ENCODE measurements at regions not wholly inside any gene's neighbourhood (a gene's known extent, or its start where the extent isn't known, plus 50 kb on each side); places are given as distances from the start of the nearest gene placed in this dataset.

DNA sequence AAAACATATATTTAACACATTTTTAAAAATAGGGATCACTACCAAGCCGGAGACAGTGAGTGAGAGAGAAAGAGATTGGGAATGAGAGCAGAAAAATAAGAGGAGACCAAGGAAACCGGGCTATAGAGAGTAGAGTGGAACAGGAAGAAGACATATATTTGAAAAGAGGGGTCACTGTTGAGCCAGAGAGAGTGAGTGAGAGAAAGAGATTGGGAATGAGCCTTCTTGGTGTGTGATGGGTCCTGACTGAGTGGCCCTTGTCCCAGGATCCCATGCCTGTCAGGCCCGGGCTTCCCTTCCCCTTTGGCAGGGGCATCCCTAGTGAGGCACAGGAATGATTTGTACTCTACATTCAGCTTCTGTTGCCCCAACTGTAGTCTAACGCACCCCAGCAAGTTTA, 646.6 kb downstream of the NTRK3 start:
- Histone ChIP-seq H3K27ac (ENCODE audit: low read depth) (no peak overlapping the region), H3K4me1 (ENCODE audit: insufficient read depth) (no peaks in the 10 kb centered on the region), H3K36me3 (ENCODE audit: insufficient read depth) (no peaks in the 10 kb centered on the region), H3K4me3 (ENCODE audit: low read depth, low read length) (no peak overlapping the region)
- WGBS = 75% methylated on average over 4 of the region's 4 CpGs
- DNase-seq (ENCODE audit: extremely low spot score) = no peak

DNA sequence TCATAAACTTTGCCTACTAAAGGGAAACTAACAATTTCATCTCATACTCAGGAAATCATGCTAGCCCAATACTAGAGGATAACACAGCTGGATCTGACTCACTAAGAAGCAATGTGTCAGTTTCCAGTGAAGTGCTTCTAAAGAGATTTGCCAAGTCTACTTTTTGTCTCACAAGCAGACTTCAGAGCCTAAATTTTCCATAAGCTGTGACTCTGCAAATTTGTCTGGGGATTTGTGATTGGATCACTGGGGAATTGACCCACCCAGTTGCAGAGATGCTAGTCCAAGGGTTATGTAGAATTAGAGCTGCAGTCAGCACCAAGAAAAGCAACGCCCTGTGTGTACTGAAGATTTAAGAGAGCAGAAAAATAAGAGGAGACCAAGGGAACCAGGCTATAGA, 647.1 kb downstream of the NTRK3 start:
- Histone ChIP-seq H3K27ac (ENCODE audit: low read depth) (no peak overlapping the region), H3K4me1 (ENCODE audit: insufficient read depth) (no peaks in the 10 kb centered on the region), H3K36me3 (ENCODE audit: insufficient read depth) (no peaks in the 10 kb centered on the region), H3K4me3 (ENCODE audit: low read depth, low read length) (no peak overlapping the region)
- DNase-seq (ENCODE audit: extremely low spot score) = no peak
- WGBS = 48% methylated on average over 1 of the region's 1 CpG

DNA sequence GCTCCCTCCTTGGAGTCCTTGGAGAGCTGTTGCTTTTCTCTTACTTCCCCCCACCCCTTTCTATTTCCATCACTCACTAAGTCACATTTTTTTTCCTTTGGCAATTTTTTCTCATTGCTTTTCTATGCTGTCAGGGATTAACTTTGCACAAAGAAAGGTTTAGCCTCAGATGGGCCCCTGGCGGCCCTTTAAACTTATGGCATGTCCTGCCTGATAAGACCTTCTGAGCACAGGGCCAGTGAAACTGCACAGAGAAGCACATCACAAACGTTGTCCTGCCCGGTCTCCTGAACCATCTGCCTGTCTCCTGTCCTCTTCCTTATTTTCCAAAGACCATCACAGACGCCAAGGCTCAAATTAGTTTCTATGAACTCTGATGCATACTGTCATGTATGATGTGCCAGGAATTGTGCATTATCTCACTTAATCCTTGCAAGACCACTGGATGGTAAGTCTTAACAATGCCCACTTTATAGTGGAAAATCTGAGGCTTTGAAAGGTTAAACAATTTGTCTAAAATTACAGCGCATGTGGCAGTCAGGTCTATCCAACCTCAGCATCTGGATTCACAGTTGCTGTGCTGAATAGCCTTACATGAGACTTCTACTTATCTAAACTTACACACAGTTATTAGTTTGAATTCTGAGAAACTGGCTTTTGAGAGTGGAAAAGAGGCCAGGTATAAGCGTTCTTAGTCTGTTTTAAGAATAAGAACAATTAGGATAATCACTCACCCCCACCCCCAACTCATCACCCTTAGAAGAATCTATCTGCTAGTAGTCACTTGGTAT, 648.1 kb downstream of the NTRK3 start:
- WGBS = 65% methylated on average over 6 of the region's 6 CpGs
- Histone ChIP-seq H3K4me1 (ENCODE audit: insufficient read depth) (no peaks in the 10 kb centered on the region), H3K27ac (ENCODE audit: low read depth) (no peak overlapping the region), H3K36me3 (ENCODE audit: insufficient read depth) (no peaks in the 10 kb centered on the region), H3K4me3 (ENCODE audit: low read depth, low read length) (no peak overlapping the region)
- DNase-seq (ENCODE audit: extremely low spot score) = no peak

DNA sequence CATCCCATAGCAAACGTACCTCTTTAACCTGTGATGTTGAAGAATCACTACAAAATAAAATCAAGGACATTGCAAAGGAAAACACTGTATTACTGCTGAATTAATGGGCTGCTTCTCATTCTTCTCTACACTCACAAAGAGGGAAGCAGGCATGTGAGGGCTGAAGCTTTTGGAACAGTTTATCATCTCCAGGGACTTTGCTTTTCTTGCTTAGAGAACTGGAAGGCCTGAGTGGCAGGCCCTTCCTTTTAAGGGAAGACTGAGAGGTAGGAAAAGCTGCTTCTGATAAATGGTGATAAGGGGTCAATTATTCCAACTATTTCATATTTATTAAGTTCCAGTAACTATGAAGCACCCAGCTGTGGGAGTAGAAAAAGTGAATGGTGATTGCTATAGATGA, 649.6 kb downstream of the NTRK3 start:
- H3K4me1 ChIP-seq (ENCODE audit: insufficient read depth) = no peaks in the 10 kb centered on the region
- H3K27ac ChIP-seq (ENCODE audit: low read depth) = no peak overlapping the region
- DNase-seq (ENCODE audit: extremely low spot score) = no peak
- no peaks in the 10 kb centered on the region for H3K36me3 ChIP-seq (ENCODE audit: insufficient read depth)
- 42% methylated on average over 1 of the region's 1 CpG for WGBS
- no peak overlapping the region for H3K4me3 ChIP-seq (ENCODE audit: low read depth, low read length)

DNA sequence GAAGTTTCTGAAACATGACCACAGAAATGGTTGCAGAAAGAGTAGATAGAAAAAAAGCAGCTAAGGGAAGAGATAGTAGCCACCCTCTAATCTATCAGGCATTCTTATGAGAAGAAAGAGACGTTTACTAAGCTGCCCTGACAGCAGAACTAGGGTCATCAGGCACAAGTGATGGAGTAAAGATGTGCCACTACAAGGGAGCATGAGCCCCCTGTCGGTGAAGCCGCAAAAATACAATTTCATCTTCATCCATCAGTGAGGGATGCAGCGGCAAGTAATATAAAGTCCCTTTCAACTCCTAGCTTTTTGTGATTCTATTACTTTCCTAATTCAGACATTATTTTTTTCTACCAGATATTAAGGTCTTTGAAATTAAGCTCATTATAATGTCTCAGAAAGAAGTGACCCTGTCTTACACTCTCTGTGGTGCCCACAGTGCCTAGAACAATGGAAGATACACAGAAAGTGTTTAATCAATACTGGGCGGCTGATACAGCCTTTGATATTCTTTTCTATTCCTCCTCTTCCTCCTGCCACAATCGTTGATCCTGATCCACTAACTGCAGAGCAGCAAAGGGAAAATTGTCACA, 651.6 kb downstream of the NTRK3 start:
- Histone ChIP-seq H3K4me1 (ENCODE audit: insufficient read depth) (no peaks in the 10 kb centered on the region), H3K36me3 (ENCODE audit: insufficient read depth) (no peaks in the 10 kb centered on the region), H3K4me3 (ENCODE audit: low read depth, low read length) (no peak overlapping the region), H3K27ac (ENCODE audit: low read depth) (no peak overlapping the region)
- 38% methylated on average over 6 of the region's 6 CpGs for WGBS
- DNase-seq (ENCODE audit: extremely low spot score) = no peak

DNA sequence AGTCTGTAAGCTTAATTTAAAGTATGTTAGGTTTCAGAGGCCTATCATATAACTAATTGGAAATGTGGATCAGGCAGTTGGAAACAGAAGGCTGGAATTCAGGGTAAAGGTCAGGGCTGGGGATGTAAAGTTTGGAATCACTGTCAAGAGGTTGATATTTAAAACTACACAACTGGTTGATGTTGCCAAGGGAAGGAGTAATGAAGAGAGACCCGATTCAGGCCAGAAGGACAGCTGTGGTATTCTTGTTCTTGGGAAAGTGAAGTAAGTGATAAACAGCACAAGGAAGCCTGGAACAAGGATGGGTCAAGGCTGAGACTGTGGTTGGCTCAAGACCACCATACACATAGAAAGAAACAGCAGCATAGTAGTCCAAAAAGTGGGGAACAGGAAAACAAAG, 654.2 kb downstream of the NTRK3 start:
- no peak for DNase-seq (ENCODE audit: extremely low spot score)
- no peak overlapping the region for H3K27ac ChIP-seq (ENCODE audit: low read depth)
- WGBS = 34% methylated on average over 1 of the region's 1 CpG
- H3K4me1 ChIP-seq (ENCODE audit: insufficient read depth) = no peaks in the 10 kb centered on the region
- H3K4me3 ChIP-seq (ENCODE audit: low read depth, low read length) = no peak overlapping the region
- no peaks in the 10 kb centered on the region for H3K36me3 ChIP-seq (ENCODE audit: insufficient read depth)

DNA sequence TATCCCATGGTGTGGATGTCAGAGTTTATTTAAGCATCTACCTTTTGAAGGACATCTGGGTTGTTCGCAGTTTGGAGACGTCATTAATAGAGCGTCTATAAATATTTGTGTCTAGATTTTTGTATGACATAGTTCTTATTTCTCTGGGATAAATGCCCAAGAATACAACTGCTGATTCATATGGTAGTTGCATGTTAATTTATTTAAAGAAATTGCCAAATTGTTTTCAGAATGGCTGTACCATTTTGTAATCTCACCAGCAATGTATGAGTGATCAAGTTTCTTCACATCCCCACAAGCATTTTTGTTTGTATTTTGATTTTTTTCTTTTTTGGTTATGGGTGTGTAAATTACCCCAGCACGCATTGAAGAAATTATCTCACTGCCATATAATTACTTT, 656.9 kb downstream of the NTRK3 start:
- no peak for DNase-seq (ENCODE audit: extremely low spot score)
- WGBS = 73% methylated on average over 4 of the region's 4 CpGs
- Histone ChIP-seq H3K27ac (ENCODE audit: low read depth) (no peak overlapping the region), H3K36me3 (ENCODE audit: insufficient read depth) (no peaks in the 10 kb centered on the region), H3K4me1 (ENCODE audit: insufficient read depth) (no peaks in the 10 kb centered on the region), H3K4me3 (ENCODE audit: low read depth, low read length) (no peak overlapping the region)

DNA sequence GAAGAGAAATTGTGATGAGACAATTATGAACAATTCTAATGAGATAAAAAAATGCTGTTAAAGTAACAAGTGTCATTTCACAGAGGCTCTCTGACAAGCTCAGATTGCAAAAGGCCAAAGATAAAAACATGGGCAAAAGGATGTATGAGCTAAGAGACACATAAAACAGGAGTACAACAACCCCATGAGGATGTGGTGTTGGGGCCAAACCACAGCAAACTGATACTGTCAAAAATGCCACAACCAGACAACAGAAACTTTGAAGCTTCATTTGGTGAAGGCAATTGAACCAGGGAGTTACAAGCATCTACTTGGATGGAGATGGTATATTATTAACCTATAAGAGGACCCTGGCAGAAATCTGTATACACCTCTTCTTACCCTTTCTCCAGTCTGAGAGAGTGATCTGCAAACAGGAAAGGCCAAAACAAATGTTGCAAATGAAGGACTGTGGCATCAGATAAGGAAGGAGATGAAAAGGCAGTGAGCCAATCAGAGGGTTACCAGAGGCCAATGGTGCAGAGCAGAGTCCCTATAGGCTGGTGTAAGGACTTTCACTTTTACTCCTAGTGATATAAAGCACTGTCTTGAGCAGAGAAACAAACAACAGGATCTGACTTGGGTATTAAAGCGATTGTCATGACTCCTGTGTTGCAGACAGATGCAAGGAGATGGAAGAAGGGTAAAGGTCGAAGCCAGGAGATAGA, 659.0 kb downstream of the NTRK3 start:
- no peak overlapping the region for H3K27ac ChIP-seq (ENCODE audit: low read depth)
- no peaks in the 10 kb centered on the region for H3K4me1 ChIP-seq (ENCODE audit: insufficient read depth)
- H3K36me3 ChIP-seq (ENCODE audit: insufficient read depth) = no peaks in the 10 kb centered on the region
- WGBS = 76% methylated on average over 2 of the region's 2 CpGs
- no peak overlapping the region for H3K4me3 ChIP-seq (ENCODE audit: low read depth, low read length)
- no peak for DNase-seq (ENCODE audit: extremely low spot score)

DNA sequence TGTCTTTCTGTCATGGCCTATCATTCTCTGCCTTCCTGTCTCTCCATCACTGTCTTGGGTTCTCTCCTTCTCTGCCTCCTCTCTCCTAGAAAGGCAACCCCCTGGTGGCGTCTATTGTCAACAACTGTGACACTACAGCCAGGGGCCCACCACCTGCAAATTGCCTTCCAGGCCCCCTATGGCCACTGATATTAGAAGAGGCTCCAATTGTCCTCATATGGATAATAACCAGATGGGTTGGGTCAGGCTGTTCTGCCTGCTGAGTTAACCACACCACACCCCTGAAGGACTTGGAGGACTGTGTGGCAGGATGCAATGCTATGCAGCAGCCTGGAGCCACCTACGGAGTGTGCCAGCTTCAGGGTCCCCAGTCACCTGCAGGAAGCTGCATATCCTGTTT, 665.0 kb downstream of the NTRK3 start:
- Histone ChIP-seq H3K36me3 (ENCODE audit: insufficient read depth) (no peaks in the 10 kb centered on the region), H3K4me3 (ENCODE audit: low read depth, low read length) (no peak overlapping the region), H3K27ac (ENCODE audit: low read depth) (no peak overlapping the region), H3K4me1 (ENCODE audit: insufficient read depth) (no peaks in the 10 kb centered on the region)
- 83% methylated on average over 2 of the region's 2 CpGs for WGBS
- no peak for DNase-seq (ENCODE audit: extremely low spot score)

DNA sequence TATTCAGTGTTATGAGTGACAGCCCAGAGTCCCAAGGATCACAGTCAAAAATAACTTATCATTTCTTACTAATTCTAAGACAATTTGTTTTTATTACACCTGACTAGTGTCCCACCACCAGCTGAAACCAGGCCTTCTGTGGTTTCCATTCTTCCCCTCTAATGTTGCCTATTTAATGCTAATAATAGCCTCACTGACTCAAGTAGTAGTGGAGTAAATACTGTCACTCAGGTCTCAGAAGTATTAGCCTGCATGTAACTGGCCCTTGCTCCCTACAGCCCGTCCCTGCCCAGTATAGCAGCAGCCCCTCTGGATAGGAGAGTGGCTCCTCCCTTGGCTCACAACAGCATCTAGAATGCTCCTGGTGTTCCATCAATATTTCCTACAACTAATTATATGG, 665.5 kb downstream of the NTRK3 start:
- WGBS = 78% methylated on average over 1 of the region's 1 CpG
- no peak for DNase-seq (ENCODE audit: extremely low spot score)
- no peaks in the 10 kb centered on the region for H3K4me1 ChIP-seq (ENCODE audit: insufficient read depth)
- no peak overlapping the region for H3K4me3 ChIP-seq (ENCODE audit: low read depth, low read length)
- no peak overlapping the region for H3K27ac ChIP-seq (ENCODE audit: low read depth)
- H3K36me3 ChIP-seq (ENCODE audit: insufficient read depth) = no peaks in the 10 kb centered on the region

DNA sequence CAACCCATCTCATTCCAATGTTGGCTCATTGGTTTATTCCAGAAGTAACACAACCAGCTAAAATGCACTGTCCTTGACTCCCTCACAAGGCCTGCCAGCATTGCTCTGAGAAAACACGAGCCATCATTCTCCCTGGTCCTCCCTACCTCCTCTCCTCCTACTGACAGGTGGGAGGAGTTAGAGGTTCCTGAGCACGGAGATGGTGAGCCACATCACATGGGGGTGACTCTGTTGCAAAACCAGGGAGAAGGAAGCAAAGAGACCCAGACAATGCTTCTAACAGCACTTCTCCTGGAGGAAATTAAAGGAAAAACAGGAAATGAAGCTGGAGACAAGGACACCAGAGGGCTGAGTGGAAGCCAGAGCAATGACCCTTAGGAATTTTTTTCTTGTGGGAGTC, 667.4 kb downstream of the NTRK3 start:
- no peak for DNase-seq (ENCODE audit: extremely low spot score)
- 64% methylated on average over 2 of the region's 2 CpGs for WGBS
- Histone ChIP-seq H3K36me3 (ENCODE audit: insufficient read depth) (no peaks in the 10 kb centered on the region), H3K27ac (ENCODE audit: low read depth) (no peak overlapping the region), H3K4me1 (ENCODE audit: insufficient read depth) (no peaks in the 10 kb centered on the region), H3K4me3 (ENCODE audit: low read depth, low read length) (no peak overlapping the region)

DNA sequence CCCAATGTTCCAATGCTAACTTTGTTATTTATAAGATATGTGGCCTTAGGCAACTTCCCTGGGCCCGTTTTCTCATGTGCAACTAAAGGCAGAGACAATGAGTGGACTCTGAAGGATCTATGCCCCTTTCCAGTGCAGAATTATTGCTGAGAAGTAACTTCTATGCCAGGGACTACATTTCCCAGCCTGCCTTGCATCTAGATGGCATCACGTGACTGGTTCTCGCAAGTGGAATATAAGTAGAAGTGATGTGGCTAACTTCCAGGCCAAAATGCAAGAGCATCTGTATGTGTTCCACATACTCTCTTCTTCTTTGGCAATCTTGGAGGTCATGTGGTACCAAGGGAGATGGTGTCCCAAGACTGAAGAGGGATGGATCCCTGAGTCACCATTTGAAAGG, 674.4 kb downstream of the NTRK3 start:
- Histone ChIP-seq H3K4me1 (ENCODE audit: insufficient read depth) (no peaks in the 10 kb centered on the region), H3K4me3 (ENCODE audit: low read depth, low read length) (no peak overlapping the region), H3K36me3 (ENCODE audit: insufficient read depth) (no peaks in the 10 kb centered on the region), H3K27ac (ENCODE audit: low read depth) (no peak overlapping the region)
- 63% methylated on average over 3 of the region's 3 CpGs for WGBS
- no peak for DNase-seq (ENCODE audit: extremely low spot score)

DNA sequence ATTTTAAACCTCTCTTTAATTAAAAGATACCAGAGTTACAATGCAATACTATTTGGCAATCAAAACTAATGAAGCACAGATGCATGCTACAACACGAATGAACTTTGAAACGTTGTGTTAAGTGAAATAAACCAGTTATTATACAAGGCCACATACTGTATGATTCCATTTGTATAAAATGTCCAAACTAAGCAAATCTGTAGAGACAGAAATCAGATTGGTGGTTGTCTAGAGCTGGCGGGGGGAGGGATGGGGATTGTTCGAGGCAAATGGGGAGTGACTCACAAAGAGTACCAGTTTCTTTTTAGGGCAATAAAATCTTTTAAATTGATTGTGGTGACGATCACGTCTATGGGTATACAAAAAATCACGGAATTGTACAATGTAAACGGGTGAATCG, 677.0 kb downstream of the NTRK3 start:
- no peaks in the 10 kb centered on the region for H3K36me3 ChIP-seq (ENCODE audit: insufficient read depth)
- 79% methylated on average over 9 of the region's 9 CpGs for WGBS
- no peak overlapping the region for H3K4me3 ChIP-seq (ENCODE audit: low read depth, low read length)
- H3K27ac ChIP-seq (ENCODE audit: low read depth) = no peak overlapping the region
- no peaks in the 10 kb centered on the region for H3K4me1 ChIP-seq (ENCODE audit: insufficient read depth)
- no peak for DNase-seq (ENCODE audit: extremely low spot score)

DNA sequence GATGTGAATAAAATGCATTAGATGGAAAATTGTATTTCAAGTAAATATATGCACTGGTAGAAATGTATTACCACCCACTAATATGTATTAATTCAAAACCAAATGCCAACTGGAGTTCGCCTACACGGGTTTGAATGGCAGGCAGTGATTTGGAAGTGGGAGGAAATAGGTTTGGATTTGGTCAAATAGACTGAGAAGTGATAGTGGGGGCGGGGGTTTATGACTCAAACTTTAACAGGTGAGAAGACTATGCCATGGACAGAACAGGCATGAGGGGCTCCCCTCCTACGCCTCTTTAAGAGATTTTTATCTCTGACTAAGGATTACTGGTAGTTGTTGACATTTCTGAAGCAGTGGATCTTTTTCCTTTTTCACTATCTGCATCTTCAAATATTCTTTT, 677.8 kb downstream of the NTRK3 start:
- Histone ChIP-seq H3K4me3 (ENCODE audit: low read depth, low read length) (no peak overlapping the region), H3K27ac (ENCODE audit: low read depth) (no peak overlapping the region), H3K36me3 (ENCODE audit: insufficient read depth) (no peaks in the 10 kb centered on the region), H3K4me1 (ENCODE audit: insufficient read depth) (no peaks in the 10 kb centered on the region)
- WGBS = 61% methylated on average over 4 of the region's 4 CpGs
- no peak for DNase-seq (ENCODE audit: extremely low spot score)
